HepG2 (cell line): ENCODE measurements at regions not wholly inside any gene's neighbourhood (a gene's known extent, or its start where the extent isn't known, plus 50 kb on each side); places are given as distances from the start of the nearest gene placed in this dataset.

ENCODE experiments used
- ATAC-seq: fragments of 200-7000 bp; cut with Tn5 transposase; 3 replicates; pipeline ENCODE4 v1.9.1; 2020; ENCODE audit warnings: mild to moderate bottlenecking, moderate library complexity
- BruUV-seq: library from RNA; stranded (reverse); fragments of 400-500 nt; replicated peaks from 2 replicates; lab custom pipeline; 2021; lab: Mats Ljungman, UMichigan
- CTCF ChIA-PET: fragments of 300-600 bp; formaldehyde crosslinking; extraction: SDS; loops from one replicate; lab custom pipeline; 2021; ENCODE audit warnings: low total read pairs, inconsistent platforms, low intra/inter-chr PET ratio; lab: Yijun Ruan, JAX
- POLR2A ChIA-PET: fragments of 350-600 bp; sonication (Branson Sonifier 250); formaldehyde crosslinking; loops from one replicate; lab custom pipeline; 2020; ENCODE audit warnings: antibody characterized with exemption, inconsistent platforms; lab: Yijun Ruan, JAX
- DNase-seq: peaks from one replicate; pipeline ENCODE4 v3.0.0-alpha.2; 2015; ENCODE audit warnings: low spot score
- FAIRE-seq: peaks from 3 replicates; lab custom pipeline; 2011; peaks lifted over from hg19 to GRCh38; lab: Jason Lieb, UNC
- H2AFZ ChIP-seq: one replicate; pipeline ENCODE4 v1.6.1; 2011; ENCODE audit warnings: low read length, inconsistent platforms
- H3K27ac ChIP-seq: fragments of 300-600 bp; 3 replicates; pipeline ENCODE4 v1.8.0; 2011; ENCODE audit warnings: mixed run types, mild to moderate bottlenecking, mixed read lengths, low read length, inconsistent platforms; ENCODE audit not compliant: insufficient read depth; ENCODE audit errors: extremely low read length
- H3K27me3 ChIP-seq, 2 experiments: fragments of 200-600 bp in 1 of 2; 2 replicates in 1 of 2; 3 replicates in 1 of 2; pipeline versions ENCODE4 v1.6.0 to v1.8.0; 2011; ENCODE audit warnings: low read length in 2 of 2, mild to moderate bottlenecking in 2 of 2, moderate library complexity in 2 of 2, inconsistent platforms in 1 of 2; ENCODE audit not compliant: insufficient read depth in 2 of 2, control insufficient read depth in 1 of 2
- H3K36me3 ChIP-seq, 2 experiments: fragments of 200-600 bp in 1 of 2; replicated peaks in 1 of 2; 2 replicates in 1 of 2; 3 replicates in 1 of 2; pipeline versions ENCODE4 v1.5.1 to v1.8.0; 2011; ENCODE audit warnings: low read length in 2 of 2, inconsistent platforms in 1 of 2; ENCODE audit not compliant: insufficient read depth in 2 of 2, control insufficient read depth in 1 of 2
- H3K4me1 ChIP-seq: 2 replicates; pipeline ENCODE4 v1.5.1; 2012; ENCODE audit warnings: low read length, inconsistent platforms; ENCODE audit not compliant: insufficient read depth
- H3K4me2 ChIP-seq: 2 replicates; pipeline ENCODE4 v1.6.0; 2011; ENCODE audit warnings: low read depth, low read length, inconsistent platforms
- H3K4me3 ChIP-seq, 3 experiments: fragments of 200-600 bp in 1 of 3; sonication (generic), shearing (Covaris generic) in 1 of 3; replicated peaks in 1 of 3; 2 replicates each; pipeline ENCODE4 v1.5.1; 2011 to 2016; ENCODE audit warnings: low read length in 3 of 3, inconsistent platforms in 2 of 3, low read depth in 2 of 3, mild to moderate bottlenecking in 2 of 3, control low read depth in 1 of 3, mixed read lengths in 1 of 3; ENCODE audit not compliant: insufficient read depth in 1 of 3
- H3K79me2 ChIP-seq: one replicate; pipeline ENCODE4 v1.6.1; 2011; ENCODE audit warnings: low read length, inconsistent platforms; ENCODE audit not compliant: insufficient read depth
- H3K9ac ChIP-seq: 2 replicates; pipeline ENCODE4 v1.6.0; 2011; ENCODE audit warnings: mild to moderate bottlenecking, low read depth, low read length, inconsistent platforms; ENCODE audit not compliant: insufficient read depth
- H3K9me3 ChIP-seq: 2 replicates; pipeline ENCODE4 v1.5.1; 2012; ENCODE audit warnings: mild to moderate bottlenecking, low read length
- H4K20me1 ChIP-seq: 2 replicates; pipeline ENCODE4 v1.6.0; 2011; ENCODE audit warnings: inconsistent platforms, mild to moderate bottlenecking, low read length, moderate library complexity; ENCODE audit not compliant: insufficient read depth
- ARNT ChIP-seq: fragments of 450-650 bp; IDR thresholded peaks from 2 replicates; pipeline ENCODE4 v1.6.1; 2017
- KDM4B ChIP-seq: sonication (generic); formaldehyde crosslinking; IDR thresholded peaks from 2 replicates; pipeline ENCODE4 v1.4.0; 2020; ENCODE audit warnings: missing genetic modification reagents
- KLF16 ChIP-seq, 2 experiments: sonication (generic) in 1 of 2; formaldehyde crosslinking in 1 of 2; IDR thresholded peaks; 2 replicates each; pipeline versions ENCODE4 v1.6.1 to v1.8.0; 2016 to 2023; ENCODE audit warnings: missing genetic modification reagents in 2 of 2, missing compliant biosample characterization in 1 of 2
- MEIS1 ChIP-seq: sonication (generic); formaldehyde crosslinking; IDR thresholded peaks from 2 replicates; pipeline ENCODE4 v1.9.0; 2021; ENCODE audit warnings: mild to moderate bottlenecking, missing genetic modification reagents, moderate library complexity, borderline replicate concordance
- NFIB ChIP-seq: sonication (generic); formaldehyde crosslinking; IDR thresholded peaks from 2 replicates; pipeline ENCODE4 v1.9.0; 2021; ENCODE audit warnings: missing genetic modification reagents, mild to moderate bottlenecking, borderline replicate concordance
- RXRA ChIP-seq: sonication (generic); formaldehyde crosslinking; IDR thresholded peaks from 2 replicates; pipeline ENCODE4 v1.5.1; 2020; ENCODE audit warnings: missing genetic modification reagents
- SOX13 ChIP-seq, 3 experiments: fragments of 450-650 bp in 1 of 3; sonication (generic) in 1 of 3; formaldehyde crosslinking in 1 of 3; IDR thresholded peaks in 2 of 3; conservative IDR thresholded peaks in 1 of 3; 2 replicates each; pipeline versions ENCODE4 v1.5.0 to v1.6.1; 2016 to 2020; ENCODE audit warnings: antibody characterized with exemption in 1 of 3, mild to moderate bottlenecking in 1 of 3, missing compliant biosample characterization in 1 of 3, missing genetic modification reagents in 1 of 3, moderate library complexity in 1 of 3
- THAP8 ChIP-seq: sonication (generic); formaldehyde crosslinking; IDR thresholded peaks from 2 replicates; pipeline ENCODE4 v1.5.1; 2020; ENCODE audit warnings: missing genetic modification reagents, mild to moderate bottlenecking, borderline replicate concordance
- ZNF407 ChIP-seq: sonication (generic); formaldehyde crosslinking; IDR thresholded peaks from one replicate; pipeline ENCODE4 v1.5.1; 2020; ENCODE audit warnings: mild to moderate bottlenecking, missing genetic modification reagents; ENCODE audit errors: not compliant biosample characterization
- ZNF687 ChIP-seq: sonication (generic); formaldehyde crosslinking; IDR thresholded peaks from 2 replicates; pipeline ENCODE4 v1.5.1; 2020; ENCODE audit warnings: mild to moderate bottlenecking, missing genetic modification reagents, moderate library complexity
- ZNF768 ChIP-seq: sonication (generic); formaldehyde crosslinking; IDR thresholded peaks from 2 replicates; pipeline ENCODE4 v1.4.0; 2020; ENCODE audit warnings: missing genetic modification reagents
- ZNF775 ChIP-seq: sonication (generic); formaldehyde crosslinking; IDR thresholded peaks from 2 replicates; pipeline ENCODE4 v1.4.0; 2020; ENCODE audit warnings: missing genetic modification reagents, mild to moderate bottlenecking, moderate library complexity, borderline replicate concordance
- in situ Hi-C: cut with HindIII; loops from 2 replicates; pipeline ENCODE4 v1.10.0; 2017; ENCODE audit warnings: low pct_unique_long_range_greater_than_20kb; ENCODE audit not compliant: extremely low pct_ligation_motif_present
- intact Hi-C: fragments of 100-400 bp; cut with micrococcal nuclease; formaldehyde crosslinking; loops from one replicate; pipeline ENCODE4 v1.10.0; 2022; ENCODE audit not compliant: unreplicated experiment

- H3K9me3 ChIP-seq = peaks cover 26% of the 10 kb centered on the region
- H2AFZ ChIP-seq = no peak overlapping the region
- H3K36me3 ChIP-seq = no peaks in the 10 kb centered on the region
- CTCF ChIA-PET = no interaction called here
- H3K79me2 ChIP-seq = no peaks in the 10 kb centered on the region
- H4K20me1 ChIP-seq = no peaks in the 10 kb centered on the region
- no peak overlapping the region for H3K9ac ChIP-seq
- POLR2A ChIA-PET = no interaction called here
- H3K4me1 ChIP-seq = no peaks in the 10 kb centered on the region
- FAIRE-seq (no peak), ATAC-seq (no peak), DNase-seq (no peak)
- in situ Hi-C loops (no loop called here), intact Hi-C loops (no loop called here)
- no TSS peak for BruUV-seq
- H3K4me2 ChIP-seq = no peak overlapping the region
- H3K4me3 ChIP-seq = no peak overlapping the region
- no peak overlapping the region for H3K27ac ChIP-seq
- no peaks in the 10 kb centered on the region for H3K27me3 ChIP-seq
- TF ChIP-seq ZNF407 (CRISPR knock-in tag) (no peak), KDM4B (CRISPR knock-in tag) (no peak), NFIB (CRISPR knock-in tag) (no peak), ZNF687 (CRISPR knock-in tag) (no peak), RXRA (CRISPR knock-in tag) (no peak), ZNF768 (no peak), SOX13 (IDR thresholded peaks at IDR 0.05) (no peak), SOX13 (CRISPR knock-in tag; conservative IDR thresholded peaks at IDR 0.05 in 1 of 2, IDR thresholded peaks at IDR 0.05 in 1 of 2) (no peak), MEIS1 (CRISPR knock-in tag) (no peak), KLF16 (CRISPR knock-in tag; IDR thresholded peaks at IDR 0.05) (no peak), THAP8 (no peak), ARNT (no peak), ZNF775 (CRISPR knock-in tag) (no peak)
Observed at GRCh38 chr6:67956352-67956751, 678.7 kb upstream of the ADGRB3 start.
